ENCODE measurements at regions not wholly inside any gene's neighbourhood (a gene's known extent, or its start where the extent isn't known, plus 50 kb on each side); places are given as distances from the start of the nearest gene placed in this dataset.
"Not testable (repeated sequence)": the region's sequence is repeated elsewhere in the genome, so short reads cannot be mapped to it uniquely, and the experiment has no call there.

DNA sequence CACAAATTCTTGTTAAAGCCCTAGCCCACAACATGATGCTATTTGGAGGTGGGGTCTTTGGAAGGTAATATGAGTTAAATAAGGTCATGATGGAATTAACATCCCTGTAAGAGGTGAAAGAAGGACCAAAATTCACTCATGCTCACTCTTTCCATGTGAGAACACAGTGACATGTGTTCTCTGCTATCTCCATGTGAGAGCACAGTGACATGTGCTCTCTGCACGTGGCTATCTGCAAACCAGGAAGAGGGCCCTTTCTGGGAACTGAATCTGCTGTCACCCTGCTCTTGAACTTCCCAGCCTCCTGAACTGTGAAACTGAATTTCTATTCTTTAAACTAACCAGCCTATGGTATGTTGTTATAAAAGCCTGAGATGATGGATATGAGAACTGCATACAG is 1159.4 kb upstream of the ADGRB3 start:
- no peak for DNase-seq (ENCODE audit: low read depth)
- no peak for TF ChIP-seq CTCF (IDR thresholded peaks at IDR 0.05; ENCODE audit: insufficient read depth, low read depth, low read length, missing control alignments)
- no peak overlapping the region for H3K4me3 ChIP-seq (ENCODE audit: low read length)

DNA sequence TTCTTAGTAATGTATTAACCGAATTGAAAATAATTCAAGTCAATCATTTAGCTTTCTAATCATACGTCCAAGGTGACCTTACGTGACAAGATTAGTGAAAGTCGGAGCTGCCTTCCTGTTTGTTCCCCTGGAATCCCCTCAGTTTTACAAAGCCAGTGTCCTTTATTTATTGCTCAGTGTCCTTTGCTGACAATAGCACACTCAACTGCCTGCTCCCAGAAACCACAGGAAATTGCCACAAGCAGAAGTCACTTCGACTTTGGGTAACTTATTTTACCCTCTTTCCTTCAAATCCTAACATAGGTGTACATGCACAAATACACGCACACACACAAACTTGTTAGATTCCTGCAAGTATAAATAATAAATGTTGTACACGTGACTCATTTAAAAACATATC is 1167.7 kb upstream of the ADGRB3 start:
- H3K4me3 ChIP-seq (ENCODE audit: low read length): no peak overlapping the region
- no peak for TF ChIP-seq CTCF (IDR thresholded peaks at IDR 0.05; ENCODE audit: insufficient read depth, low read depth, low read length, missing control alignments)
- DNase-seq (ENCODE audit: low read depth): no peak

DNA sequence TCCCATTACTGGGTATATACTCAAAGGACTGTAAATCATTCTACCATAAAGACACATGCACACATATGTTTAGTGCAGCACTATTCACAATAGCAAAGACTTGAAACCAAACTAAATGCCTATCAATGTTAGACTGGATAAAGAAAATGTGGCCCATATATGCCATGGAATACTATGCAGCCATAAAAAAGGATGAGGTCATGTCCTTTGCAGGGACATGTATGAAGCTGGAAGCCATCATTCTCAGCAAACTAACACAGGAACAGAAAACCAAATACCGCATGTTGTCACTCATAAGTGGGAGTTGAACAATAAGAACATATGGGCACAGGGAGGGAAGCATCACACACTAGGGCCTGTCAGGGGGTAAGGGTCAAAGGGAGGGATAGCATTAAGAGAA is 1172.4 kb upstream of the ADGRB3 start:
- DNase-seq (ENCODE audit: low read depth); H3K4me3 ChIP-seq (ENCODE audit: low read length): not testable (repeated sequence)

DNA sequence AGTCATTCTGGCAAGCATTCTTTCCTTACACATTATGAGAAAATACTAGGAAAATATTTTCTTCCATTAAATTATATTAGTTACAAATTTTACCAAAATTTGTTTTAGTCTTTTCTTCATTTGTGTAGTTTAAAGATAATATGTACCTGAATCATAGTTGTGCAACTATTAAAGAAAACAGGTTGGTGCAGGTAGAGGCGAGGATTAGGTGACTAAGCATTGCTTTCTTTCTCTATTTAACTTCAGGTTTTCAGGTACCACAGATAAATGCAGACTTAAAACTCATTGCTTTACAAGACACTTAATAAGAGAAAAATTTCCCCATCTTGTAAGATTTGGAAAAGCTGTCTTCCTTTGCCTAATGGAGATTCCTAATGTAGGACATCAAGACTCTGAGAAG is 1175.5 kb upstream of the ADGRB3 start:
- peak; percentile 74 for DNase-seq (ENCODE audit: low read depth)
- no peak for TF ChIP-seq CTCF (IDR thresholded peaks at IDR 0.05; ENCODE audit: insufficient read depth, low read depth, low read length, missing control alignments)

DNA sequence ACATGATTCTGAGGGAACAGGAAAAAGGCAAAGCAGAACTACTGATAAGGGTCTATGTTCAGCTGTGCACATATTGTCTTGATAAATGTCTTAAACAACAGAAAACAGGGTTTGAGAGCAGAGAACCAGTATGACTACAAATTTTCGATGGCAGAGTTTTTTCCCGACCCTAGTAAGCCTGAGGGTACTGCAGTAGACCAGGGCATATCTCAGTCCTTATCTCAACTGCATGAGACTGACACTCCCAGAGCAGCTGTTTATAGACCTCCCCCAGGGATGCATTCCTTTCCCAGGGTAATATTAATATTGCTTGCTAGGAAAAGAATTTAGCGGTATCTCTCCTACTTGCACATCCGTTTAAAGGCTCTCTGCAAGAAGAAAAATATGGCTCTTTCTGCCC is 1176.8 kb upstream of the ADGRB3 start:
- TF ChIP-seq CTCF (IDR thresholded peaks at IDR 0.05; ENCODE audit: insufficient read depth, low read depth, low read length, missing control alignments): no peak
- H3K4me3 ChIP-seq (ENCODE audit: low read length): no peak overlapping the region
- DNase-seq (ENCODE audit: low read depth): no peak

More for the DNA sequence above, 1175.5 kb upstream of the ADGRB3 start:
- H3K4me3 ChIP-seq (ENCODE audit: low read length): no peak overlapping the region

GRCh38 chr6:67451874-67452273 is 1183.2 kb upstream of the ADGRB3 start:
- no peak for DNase-seq (ENCODE audit: low read depth)
- no peak overlapping the region for H3K4me3 ChIP-seq (ENCODE audit: low read length)
- no peak for TF ChIP-seq CTCF (IDR thresholded peaks at IDR 0.05; ENCODE audit: insufficient read depth, low read depth, low read length, missing control alignments)

- DNase-seq (ENCODE audit: low read depth): no peak
- TF ChIP-seq CTCF (IDR thresholded peaks at IDR 0.05; ENCODE audit: insufficient read depth, low read depth, low read length, missing control alignments): no peak
- no peak overlapping the region for H3K4me3 ChIP-seq (ENCODE audit: low read length)
Measured at GRCh38 chr6:67450641-67451040, 1184.4 kb upstream of the ADGRB3 start.

- H3K4me3 ChIP-seq (ENCODE audit: low read length): no peak overlapping the region
- no peak for DNase-seq (ENCODE audit: low read depth)
- no peak for TF ChIP-seq CTCF (IDR thresholded peaks at IDR 0.05; ENCODE audit: insufficient read depth, low read depth, low read length, missing control alignments)
Measured at GRCh38 chr6:67449602-67450001, 1185.5 kb upstream of the ADGRB3 start.
